ENCODE measurements at regions not wholly inside any gene's neighbourhood (a gene's known extent, or its start where the extent isn't known, plus 50 kb on each side); places are given as distances from the start of the nearest gene placed in this dataset.

- Mint-ChIP-seq H3K27me3 (ENCODE audit: low read depth) (no peaks in the 10 kb centered on the region), H3K36me3 (ENCODE audit: insufficient read depth) (no peaks in the 10 kb centered on the region), H3K4me3 (no peak overlapping the region), H3K4me1 (ENCODE audit: low read depth) (no peaks in the 10 kb centered on the region), H3K9me3 (peaks cover 5% of the 10 kb centered on the region)
- no peak for DNase-seq
- no peak for ATAC-seq
Observed at GRCh38 chr3:83034806-83035703, 1273.6 kb upstream of the GBE1 start.

GRCh38 chr3:83033133-83033532 lies 1271.7 kb upstream of the GBE1 start:
- H3K36me3 Mint-ChIP-seq (ENCODE audit: insufficient read depth), result no peaks in the 10 kb centered on the region
- H3K27me3 Mint-ChIP-seq (ENCODE audit: low read depth), result no peaks in the 10 kb centered on the region
- ATAC-seq, result no peak
- H3K4me1 Mint-ChIP-seq (ENCODE audit: low read depth), result no peaks in the 10 kb centered on the region
- peaks cover 8% of the 10 kb centered on the region for H3K9me3 Mint-ChIP-seq
- DNase-seq, result no peak
- no peak overlapping the region for H3K4me3 Mint-ChIP-seq

GRCh38 chr3:83023086-83023485 lies 1261.6 kb upstream of the GBE1 start:
- Mint-ChIP-seq H3K27me3 (ENCODE audit: low read depth) (no peaks in the 10 kb centered on the region), H3K4me1 (ENCODE audit: low read depth) (no peaks in the 10 kb centered on the region), H3K36me3 (ENCODE audit: insufficient read depth) (no peaks in the 10 kb centered on the region), H3K9me3 (peaks cover 8% of the 10 kb centered on the region), H3K4me3 (no peak overlapping the region)
- ATAC-seq (no peak), DNase-seq (no peak)

- Mint-ChIP-seq H3K4me3 (no peak overlapping the region), H3K9me3 (peaks cover 6% of the 10 kb centered on the region), H3K27me3 (ENCODE audit: low read depth) (no peaks in the 10 kb centered on the region), H3K36me3 (ENCODE audit: insufficient read depth) (no peaks in the 10 kb centered on the region), H3K4me1 (ENCODE audit: low read depth) (no peaks in the 10 kb centered on the region)
- ATAC-seq, result no peak
- no peak for DNase-seq
Observed at GRCh38 chr3:83011481-83011880, 1250.0 kb upstream of the GBE1 start.

- H3K9me3 Mint-ChIP-seq, result peaks cover 10% of the 10 kb centered on the region
- DNase-seq, result no peak
Observed at GRCh38 chr3:83003917-83004316, 1242.5 kb upstream of the GBE1 start.

GRCh38 chr3:83002869-83003445 lies 1241.5 kb upstream of the GBE1 start:
- Mint-ChIP-seq H3K27me3 (ENCODE audit: low read depth) (no peaks in the 10 kb centered on the region), H3K9me3 (peaks cover 8% of the 10 kb centered on the region), H3K4me1 (ENCODE audit: low read depth) (no peaks in the 10 kb centered on the region), H3K36me3 (ENCODE audit: insufficient read depth) (no peaks in the 10 kb centered on the region), H3K4me3 (no peak overlapping the region)
- ATAC-seq (no peak), DNase-seq (no peak)

More at GRCh38 chr3:83003917-83004316, 1242.5 kb upstream of the GBE1 start:
- Mint-ChIP-seq H3K4me1 (ENCODE audit: low read depth) (no peaks in the 10 kb centered on the region), H3K4me3 (no peak overlapping the region), H3K27me3 (ENCODE audit: low read depth) (no peaks in the 10 kb centered on the region), H3K36me3 (ENCODE audit: insufficient read depth) (no peaks in the 10 kb centered on the region)
- ATAC-seq, result no peak

- no peak for ATAC-seq
- Mint-ChIP-seq H3K27me3 (ENCODE audit: low read depth) (no peaks in the 10 kb centered on the region), H3K4me1 (ENCODE audit: low read depth) (no peaks in the 10 kb centered on the region), H3K36me3 (ENCODE audit: insufficient read depth) (no peaks in the 10 kb centered on the region), H3K9me3 (peaks cover 12% of the 10 kb centered on the region), H3K4me3 (no peak overlapping the region)
- DNase-seq, result no peak
Observed at GRCh38 chr3:82999777-83000176, 1238.3 kb upstream of the GBE1 start.

- Mint-ChIP-seq H3K36me3 (ENCODE audit: insufficient read depth) (no peaks in the 10 kb centered on the region), H3K27me3 (ENCODE audit: low read depth) (no peaks in the 10 kb centered on the region), H3K4me1 (ENCODE audit: low read depth) (no peaks in the 10 kb centered on the region), H3K9me3 (peaks cover 19% of the 10 kb centered on the region), H3K4me3 (no peak overlapping the region)
- ATAC-seq (no peak), DNase-seq (no peak)
Observed at GRCh38 chr3:82978368-82978767, 1216.9 kb upstream of the GBE1 start.

- Mint-ChIP-seq H3K9me3 (peaks cover 15% of the 10 kb centered on the region), H3K36me3 (ENCODE audit: insufficient read depth) (no peaks in the 10 kb centered on the region), H3K27me3 (ENCODE audit: low read depth) (no peaks in the 10 kb centered on the region), H3K4me1 (ENCODE audit: low read depth) (no peaks in the 10 kb centered on the region), H3K4me3 (no peak overlapping the region)
- ATAC-seq (no peak), DNase-seq (no peak)
Observed at GRCh38 chr3:82977871-82978270, 1216.4 kb upstream of the GBE1 start.

- no peak for DNase-seq
- Mint-ChIP-seq H3K4me3 (no peak overlapping the region), H3K9me3 (peaks cover 9% of the 10 kb centered on the region), H3K27me3 (ENCODE audit: low read depth) (no peaks in the 10 kb centered on the region), H3K36me3 (ENCODE audit: insufficient read depth) (no peaks in the 10 kb centered on the region), H3K4me1 (ENCODE audit: low read depth) (no peaks in the 10 kb centered on the region)
- ATAC-seq, result no peak
Observed at GRCh38 chr3:82973791-82974190, 1212.3 kb upstream of the GBE1 start.

- ATAC-seq (no peak), DNase-seq (no peak)
- H3K9me3 Mint-ChIP-seq, result peaks cover 7% of the 10 kb centered on the region
- no peaks in the 10 kb centered on the region for H3K27me3 Mint-ChIP-seq (ENCODE audit: low read depth)
- H3K4me1 Mint-ChIP-seq (ENCODE audit: low read depth), result no peaks in the 10 kb centered on the region
- no peaks in the 10 kb centered on the region for H3K36me3 Mint-ChIP-seq (ENCODE audit: insufficient read depth)
- H3K4me3 Mint-ChIP-seq, result no peak overlapping the region
Observed at GRCh38 chr3:82960379-82960778, 1198.9 kb upstream of the GBE1 start.

GRCh38 chr3:82957696-82958095 lies 1196.3 kb upstream of the GBE1 start:
- DNase-seq, result no peak
- H3K9me3 Mint-ChIP-seq, result peaks cover 18% of the 10 kb centered on the region
- H3K27me3 Mint-ChIP-seq (ENCODE audit: low read depth), result no peaks in the 10 kb centered on the region
- H3K4me1 Mint-ChIP-seq (ENCODE audit: low read depth), result no peaks in the 10 kb centered on the region
- no peak overlapping the region for H3K4me3 Mint-ChIP-seq
- ATAC-seq, result no peak
- no peaks in the 10 kb centered on the region for H3K36me3 Mint-ChIP-seq (ENCODE audit: insufficient read depth)

- no peaks in the 10 kb centered on the region for H3K27me3 Mint-ChIP-seq (ENCODE audit: low read depth)
- no peak overlapping the region for H3K4me3 Mint-ChIP-seq
- ATAC-seq, result no peak
- no peaks in the 10 kb centered on the region for H3K4me1 Mint-ChIP-seq (ENCODE audit: low read depth)
- peaks cover 18% of the 10 kb centered on the region for H3K9me3 Mint-ChIP-seq
- DNase-seq, result no peak
- no peaks in the 10 kb centered on the region for H3K36me3 Mint-ChIP-seq (ENCODE audit: insufficient read depth)
Observed at GRCh38 chr3:82957079-82957478, 1195.6 kb upstream of the GBE1 start.

GRCh38 chr3:82954486-82954885 lies 1193.0 kb upstream of the GBE1 start:
- ATAC-seq, result no peak
- Mint-ChIP-seq H3K27me3 (ENCODE audit: low read depth) (no peaks in the 10 kb centered on the region), H3K36me3 (ENCODE audit: insufficient read depth) (no peaks in the 10 kb centered on the region), H3K4me1 (ENCODE audit: low read depth) (no peaks in the 10 kb centered on the region), H3K9me3 (peaks cover 14% of the 10 kb centered on the region), H3K4me3 (no peak overlapping the region)
- DNase-seq, result no peak

- Mint-ChIP-seq H3K4me3 (no peak overlapping the region), H3K36me3 (ENCODE audit: insufficient read depth) (no peaks in the 10 kb centered on the region)
Observed at GRCh38 chr3:82942041-82942440, 1180.6 kb upstream of the GBE1 start.

More at GRCh38 chr3:82942041-82942440, 1180.6 kb upstream of the GBE1 start:
- H3K27me3 Mint-ChIP-seq (ENCODE audit: low read depth), result no peaks in the 10 kb centered on the region
- H3K4me1 Mint-ChIP-seq (ENCODE audit: low read depth), result no peaks in the 10 kb centered on the region
- DNase-seq (no peak), ATAC-seq (no peak)
- H3K9me3 Mint-ChIP-seq, result peaks cover 27% of the 10 kb centered on the region

Measured in activated T-cell treated with anti-CD3 and anti-CD28 coated beads, Interleukin-2, amount 50 U/mL, for 4 hours (primary cell).